HG03175 (cell line): ENCODE measurements at regions not wholly inside any gene's neighbourhood (a gene's known extent, or its start where the extent isn't known, plus 50 kb on each side); places are given as distances from the start of the nearest gene placed in this dataset.

Experiments used
- ATAC-seq: cut with Tn5 transposase; IDR thresholded peaks from one replicate; pipeline ENCODE4 v1.9.1; 2021; ENCODE audit warnings: mild to moderate bottlenecking, moderate library complexity; ENCODE audit not compliant: unreplicated experiment

DNA sequence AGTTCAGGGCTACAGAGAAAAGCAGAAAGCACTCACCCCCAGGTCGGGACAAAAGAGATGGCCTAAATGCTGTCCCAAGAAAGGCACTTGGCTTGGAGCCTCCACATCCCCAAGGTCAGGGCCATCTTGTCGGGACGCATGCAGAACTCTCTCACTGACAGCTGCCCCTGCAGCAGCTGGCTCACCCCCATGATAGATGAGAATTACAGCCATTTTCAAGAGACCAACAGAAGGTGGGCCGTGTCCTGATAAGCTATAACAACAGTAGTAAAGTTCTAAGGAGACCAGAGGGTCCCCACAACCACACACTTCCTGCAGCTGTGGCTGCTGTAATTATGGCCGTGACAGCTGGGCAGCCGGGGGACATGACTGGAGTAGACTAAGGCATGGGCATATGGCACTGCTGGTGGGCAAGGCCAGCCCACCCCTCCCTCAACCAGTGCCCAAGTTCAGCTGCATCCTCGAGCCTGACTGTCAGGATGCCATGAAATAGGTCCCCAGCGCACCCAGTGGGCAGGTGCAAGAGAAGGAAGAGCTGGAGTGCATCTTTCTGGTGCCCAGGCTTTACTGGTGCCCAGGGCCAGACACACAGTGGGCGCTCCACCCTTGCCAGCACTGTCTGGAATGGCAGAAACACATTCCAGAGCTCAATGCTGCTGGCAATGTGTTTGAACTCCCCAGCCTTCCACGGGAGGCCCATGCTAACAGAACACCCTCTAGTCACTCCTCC is 436.7 kb upstream of the ZNF507 start:
- ATAC-seq = no peak

DNA sequence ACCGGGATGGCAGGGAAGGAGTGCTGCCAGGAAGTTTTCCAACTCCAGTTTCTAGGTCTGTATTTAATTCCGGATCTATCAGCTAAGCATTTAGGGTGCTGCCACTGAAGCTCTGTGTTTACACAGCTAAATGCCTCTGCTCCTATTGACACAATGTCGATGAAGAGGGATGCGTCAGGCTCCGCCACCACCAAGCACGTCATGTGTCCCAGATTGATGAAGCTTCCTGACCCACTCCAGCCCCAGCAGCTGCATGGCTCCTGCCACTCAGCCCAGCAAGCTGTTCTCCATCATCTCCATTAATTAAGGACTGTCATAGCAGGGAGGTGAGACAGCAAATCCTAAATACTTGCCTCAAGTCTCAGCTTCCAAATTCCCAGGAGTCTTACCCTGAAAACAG is 435.2 kb upstream of the ZNF507 start:
- no peak for ATAC-seq

DNA sequence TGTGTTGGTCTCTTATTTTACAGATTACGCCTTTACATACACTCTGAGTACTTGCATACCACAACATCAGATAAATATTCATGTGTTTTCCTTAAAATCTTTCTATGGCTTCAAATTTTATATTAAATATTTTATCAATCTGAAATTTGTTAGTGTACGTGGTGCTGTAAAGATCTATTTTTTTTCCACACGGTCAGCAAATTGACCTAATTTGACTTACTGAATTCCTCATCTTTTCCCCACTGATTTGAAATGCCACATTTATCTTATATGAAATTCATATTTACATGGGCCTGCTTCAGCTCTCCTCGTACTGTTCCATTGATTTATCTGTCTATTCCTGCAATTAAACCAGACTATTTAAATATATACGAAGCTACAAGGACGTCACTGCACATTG is 433.8 kb upstream of the ZNF507 start:
- no peak for ATAC-seq

DNA sequence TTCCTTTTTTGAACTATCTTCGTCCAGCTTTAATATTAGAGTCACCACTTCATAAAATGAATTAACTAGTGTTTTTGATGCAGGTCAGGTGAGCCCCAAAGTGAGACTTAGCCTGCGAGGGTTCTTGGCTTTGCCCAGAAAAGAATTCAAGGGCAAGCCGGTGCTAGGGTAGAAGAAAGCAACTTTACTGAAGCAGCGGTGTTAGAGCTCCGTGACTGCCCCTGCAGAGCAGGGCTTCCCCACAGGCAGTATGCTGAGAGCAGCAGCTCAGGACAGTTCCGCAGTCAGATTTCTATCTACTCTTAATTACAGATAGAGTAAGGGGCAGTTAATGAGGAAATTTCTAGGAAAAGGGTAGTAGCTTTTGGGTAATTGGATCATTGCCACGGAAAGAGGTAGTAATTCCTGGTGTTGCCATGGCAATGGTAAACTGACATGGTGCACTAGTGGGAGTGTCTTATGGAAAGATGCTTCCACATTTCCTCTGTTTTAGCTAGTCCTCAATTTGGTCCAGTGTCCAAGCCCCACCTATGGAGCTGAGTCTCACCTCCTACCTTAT is 432.2 kb upstream of the ZNF507 start:
- no peak for ATAC-seq

DNA sequence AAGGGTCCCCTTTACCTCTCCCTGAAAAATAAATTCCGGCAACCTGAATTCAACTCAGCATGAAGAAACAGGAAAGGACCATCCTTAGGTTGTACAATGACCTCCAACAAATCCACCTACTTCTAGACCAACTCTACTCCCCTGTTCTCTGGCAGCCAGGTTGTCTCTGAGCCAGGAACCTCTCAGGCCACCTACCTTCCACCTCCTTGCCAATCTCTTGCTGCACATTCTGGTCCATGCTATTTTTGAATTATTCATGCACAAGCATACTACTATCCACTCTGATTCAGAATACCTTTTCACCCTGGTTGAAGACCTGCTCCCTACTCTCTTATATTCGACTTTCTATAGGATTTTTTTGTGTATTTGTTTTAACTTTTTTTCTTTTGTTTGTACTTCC is 415.0 kb upstream of the ZNF507 start:
- no peak for ATAC-seq

DNA sequence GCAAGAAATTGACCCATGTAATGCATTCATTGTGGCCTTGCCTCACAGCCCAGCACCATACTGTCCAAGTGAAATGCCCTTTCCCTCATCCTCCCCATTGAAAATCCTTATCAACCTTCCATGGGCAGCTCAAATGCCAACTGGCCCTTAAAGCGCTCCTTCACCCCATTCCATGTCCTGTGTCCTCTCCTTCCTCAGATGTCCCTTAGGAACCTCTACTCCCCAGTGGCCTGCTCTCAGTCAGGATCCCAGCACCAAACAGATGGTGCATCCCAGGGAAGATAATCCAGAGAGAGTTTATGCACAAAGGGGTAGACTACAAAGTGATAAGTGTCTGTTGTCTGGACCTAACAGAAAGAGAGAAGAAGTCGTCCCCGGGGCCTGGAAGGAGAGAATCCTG is 407.4 kb upstream of the ZNF507 start:
- ATAC-seq = no peak

DNA sequence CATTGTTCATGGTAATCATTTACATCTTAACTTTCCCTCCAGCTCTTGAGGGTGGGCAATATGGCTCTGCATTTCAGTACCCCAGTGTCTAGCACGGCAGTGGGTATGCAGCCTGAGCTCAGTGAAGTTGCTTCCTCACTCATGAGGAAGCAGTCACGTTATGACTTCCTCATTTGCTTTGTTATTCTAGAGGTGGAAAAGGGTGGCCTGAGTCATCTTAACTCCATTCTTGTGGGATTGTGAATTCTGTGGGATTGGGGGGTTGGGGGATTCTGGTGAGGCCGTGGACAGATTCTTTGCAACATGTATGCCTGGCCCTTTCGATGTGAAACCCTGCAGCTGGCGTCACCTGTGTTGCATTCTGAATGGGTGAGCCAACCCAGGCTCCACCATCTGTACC is 406.7 kb upstream of the ZNF507 start:
- no peak for ATAC-seq

DNA sequence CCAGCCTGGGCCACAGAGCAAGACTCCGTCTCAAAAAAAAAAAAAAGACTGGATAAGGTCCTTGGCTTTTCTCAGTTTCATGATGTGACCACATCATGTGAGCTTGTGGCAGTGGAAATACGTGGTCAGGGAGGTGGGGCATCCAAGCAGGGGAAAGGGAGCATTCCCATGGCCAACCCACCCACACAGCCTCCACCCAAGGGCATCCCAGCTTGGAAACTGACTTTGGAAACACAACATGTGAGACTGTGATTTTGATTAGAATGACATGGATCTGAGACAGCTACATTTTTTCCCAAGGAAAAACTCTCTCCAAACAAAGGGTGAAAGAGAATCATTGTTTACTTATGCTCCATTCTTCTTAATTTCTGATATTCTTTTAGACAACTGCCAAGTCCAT is 405.0 kb upstream of the ZNF507 start:
- ATAC-seq = no peak

DNA sequence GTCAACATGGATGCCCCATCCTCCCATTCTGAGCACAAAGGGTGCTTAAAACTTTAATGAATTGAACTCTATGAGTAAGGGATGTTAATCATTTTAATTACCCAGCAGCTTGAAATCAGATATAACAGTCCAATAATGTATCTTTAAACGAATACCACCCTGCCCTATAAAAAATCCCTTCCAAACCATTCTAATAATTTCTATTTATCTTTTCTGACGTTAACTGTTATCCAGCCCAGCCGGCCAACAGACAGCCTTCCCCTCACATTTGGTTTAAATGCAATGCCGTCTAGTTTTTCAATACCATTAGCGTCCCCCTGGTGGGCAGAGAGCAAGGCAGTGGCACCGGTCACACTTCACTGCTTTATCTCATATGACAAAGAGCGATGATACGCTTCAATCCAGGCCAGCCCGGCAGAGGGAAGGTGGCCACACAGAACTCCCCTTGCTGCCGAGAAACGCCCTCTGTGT is 402.2 kb upstream of the ZNF507 start:
- ATAC-seq = no peak

DNA sequence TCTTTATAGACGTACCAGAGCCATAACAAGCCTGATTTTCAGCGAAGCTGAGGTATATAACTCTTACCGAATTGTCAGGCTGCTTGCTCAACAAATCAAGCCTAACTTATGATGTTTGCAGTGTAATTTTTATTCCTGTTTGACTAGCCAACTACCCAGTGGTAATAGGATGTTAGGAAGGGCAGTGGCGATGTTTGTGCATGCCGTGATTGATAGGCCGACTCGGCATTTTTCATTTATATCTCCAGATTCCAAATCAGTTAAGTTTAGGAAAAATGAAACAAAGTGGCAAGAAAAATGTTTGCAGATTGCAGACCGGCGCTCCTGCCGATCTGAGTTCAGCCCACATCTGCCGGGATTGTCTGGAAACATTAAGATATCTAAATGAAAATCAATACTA is 401.6 kb upstream of the ZNF507 start:
- no peak for ATAC-seq

DNA sequence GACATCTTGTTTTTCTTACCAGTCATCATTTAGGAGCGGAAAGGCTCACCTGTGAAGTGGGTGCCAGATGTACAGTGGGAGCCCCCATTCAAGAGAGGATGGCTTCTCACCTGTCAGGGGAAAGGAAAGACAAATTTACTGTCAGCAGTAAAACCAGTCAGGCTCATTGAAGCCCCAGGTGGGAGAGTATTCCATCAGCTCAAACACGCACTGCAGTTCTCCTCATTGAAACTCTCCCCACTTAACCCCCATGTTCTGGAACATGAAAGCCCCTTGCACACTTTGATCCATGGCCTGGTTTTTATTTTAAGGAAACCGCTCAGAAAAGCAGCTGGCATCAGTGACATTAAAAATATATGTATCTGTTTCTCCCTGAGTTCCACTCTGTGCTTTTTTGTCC is 401.1 kb upstream of the ZNF507 start:
- ATAC-seq = no peak

DNA sequence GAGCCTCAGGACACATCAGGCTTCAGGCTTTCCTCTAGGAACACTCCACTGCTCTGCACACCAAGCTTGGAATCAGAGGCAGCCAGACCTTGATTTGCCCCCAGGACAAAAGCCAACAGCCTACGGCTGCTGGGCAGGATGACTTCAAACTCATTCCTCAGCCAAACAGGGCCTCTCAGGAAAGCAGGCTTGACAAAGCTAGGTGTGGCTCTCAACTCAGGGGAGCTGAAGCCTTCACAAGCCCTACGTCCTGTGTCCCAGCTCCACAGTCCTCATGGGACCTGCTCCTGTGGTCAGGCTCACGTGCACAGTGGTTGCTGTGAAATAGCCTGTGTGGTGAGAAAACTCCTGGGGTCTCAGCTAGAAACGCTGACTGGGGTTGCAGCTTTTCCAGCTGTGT is 398.9 kb upstream of the ZNF507 start:
- no peak for ATAC-seq

DNA sequence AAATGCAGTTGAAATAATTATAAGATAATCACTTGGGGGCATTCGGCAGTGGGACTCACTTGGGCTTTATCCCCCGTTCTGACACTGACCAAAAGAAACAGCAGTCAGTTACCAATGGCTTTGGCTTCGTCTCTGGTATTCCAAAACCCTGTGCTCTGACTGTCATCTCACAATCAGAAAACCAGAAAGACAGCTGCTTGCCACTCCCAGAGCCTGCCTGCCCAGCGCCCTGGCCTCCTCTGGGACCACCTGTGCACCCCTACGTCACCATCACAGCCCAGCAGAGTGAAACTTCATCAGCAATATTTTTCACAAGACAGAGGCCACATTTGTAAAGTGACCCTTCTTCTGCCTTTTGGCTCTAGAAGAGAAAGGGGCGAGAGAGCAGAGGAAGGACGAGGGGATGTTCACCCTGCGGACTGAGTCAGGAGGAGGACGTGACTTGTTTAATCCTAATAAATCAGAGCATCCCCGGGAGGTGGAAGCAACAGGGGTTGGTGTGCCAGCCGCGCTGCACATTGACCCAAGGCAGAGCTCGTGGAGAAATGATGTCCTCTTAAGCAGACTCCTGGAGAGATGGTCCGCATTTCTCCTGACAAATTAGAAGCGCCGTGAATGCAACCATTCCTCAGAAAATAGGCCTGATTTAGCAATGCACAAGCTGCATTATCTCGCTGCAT is 397.8 kb upstream of the ZNF507 start:
- no peak for ATAC-seq

DNA sequence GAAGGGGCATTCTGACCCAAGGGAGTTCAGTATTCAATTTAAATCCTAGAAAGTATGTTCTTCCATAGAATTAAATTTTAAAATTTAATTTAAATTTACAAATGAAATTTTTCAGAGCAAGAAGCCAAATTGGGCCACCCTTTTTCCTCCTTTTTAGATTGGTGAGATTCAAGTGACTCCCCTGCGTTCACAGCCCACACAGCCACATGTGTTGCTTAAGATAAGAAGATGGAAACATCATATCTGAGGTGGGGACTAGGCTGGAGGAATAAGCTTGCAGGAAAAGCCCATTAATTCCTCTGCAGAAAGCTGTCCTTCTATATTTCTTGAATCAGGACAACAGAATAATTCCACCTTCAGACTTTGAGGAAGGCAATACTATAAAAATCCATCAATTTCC is 392.7 kb upstream of the ZNF507 start:
- ATAC-seq = no peak

DNA sequence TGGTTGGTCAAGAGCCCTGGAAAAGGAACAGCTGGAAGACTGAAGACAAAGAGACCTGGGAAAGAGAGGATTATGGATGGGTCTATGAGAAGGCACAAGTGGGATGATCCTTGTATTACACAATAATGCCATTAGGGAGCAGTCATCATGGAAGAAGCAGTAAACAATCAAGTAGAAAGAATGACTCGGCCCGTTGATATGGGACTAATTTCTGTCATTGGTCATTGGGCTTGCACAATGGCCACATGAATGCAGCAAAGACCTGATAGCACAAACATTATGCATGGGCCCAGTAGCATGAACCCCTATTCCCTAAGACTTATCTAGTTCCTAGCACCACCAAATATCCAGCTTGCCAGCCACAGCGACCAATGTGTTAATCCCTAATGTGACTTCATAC is 390.3 kb upstream of the ZNF507 start:
- ATAC-seq = no peak

DNA sequence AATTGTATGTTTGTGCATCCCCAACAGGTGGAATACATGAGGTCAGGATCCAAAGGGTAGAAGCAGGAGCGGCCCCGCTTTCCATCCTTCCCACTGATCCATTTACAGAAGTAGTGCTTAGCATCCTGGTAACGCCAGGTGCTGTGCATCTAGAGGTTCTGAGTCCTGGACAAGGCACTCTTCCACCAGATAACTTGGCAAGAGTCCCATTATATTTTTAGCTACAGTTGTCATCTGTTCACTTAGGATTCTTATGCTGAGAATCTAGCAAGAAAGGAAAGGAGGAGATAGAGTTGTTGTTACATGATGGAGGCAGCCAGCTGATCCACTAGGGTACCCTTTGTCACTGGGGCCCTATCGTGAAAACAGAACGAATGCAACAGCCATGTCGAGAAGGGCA is 389.5 kb upstream of the ZNF507 start:
- ATAC-seq = no peak

DNA sequence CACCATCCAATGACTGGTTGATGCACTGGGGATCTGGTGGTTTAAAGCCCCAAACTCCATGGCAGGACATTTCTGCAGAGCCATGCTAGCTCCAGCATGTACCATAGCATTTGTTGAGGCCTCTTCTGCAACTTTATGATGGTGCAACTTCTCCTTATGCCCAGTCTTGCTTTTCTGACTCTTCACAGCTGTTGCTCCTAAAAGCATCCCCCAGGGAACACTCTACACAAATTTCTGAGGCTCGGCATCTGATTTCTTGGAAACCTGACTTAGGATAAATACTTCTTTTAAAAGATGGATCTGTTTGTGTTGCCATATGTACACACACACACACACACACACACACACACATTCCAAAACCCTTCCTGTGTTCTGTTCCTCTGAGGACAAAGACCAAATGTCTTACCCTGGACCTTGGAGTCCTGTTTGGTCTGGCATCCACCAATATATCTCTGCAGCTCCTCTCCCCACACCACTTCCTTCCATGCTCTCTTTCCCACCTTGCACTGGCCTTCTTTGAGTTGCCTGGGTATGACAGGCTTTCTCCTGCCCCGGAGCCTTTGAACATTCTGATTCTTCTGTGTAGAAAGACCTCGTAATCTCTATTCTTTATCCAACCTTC is 388.5 kb upstream of the ZNF507 start:
- ATAC-seq = no peak

DNA sequence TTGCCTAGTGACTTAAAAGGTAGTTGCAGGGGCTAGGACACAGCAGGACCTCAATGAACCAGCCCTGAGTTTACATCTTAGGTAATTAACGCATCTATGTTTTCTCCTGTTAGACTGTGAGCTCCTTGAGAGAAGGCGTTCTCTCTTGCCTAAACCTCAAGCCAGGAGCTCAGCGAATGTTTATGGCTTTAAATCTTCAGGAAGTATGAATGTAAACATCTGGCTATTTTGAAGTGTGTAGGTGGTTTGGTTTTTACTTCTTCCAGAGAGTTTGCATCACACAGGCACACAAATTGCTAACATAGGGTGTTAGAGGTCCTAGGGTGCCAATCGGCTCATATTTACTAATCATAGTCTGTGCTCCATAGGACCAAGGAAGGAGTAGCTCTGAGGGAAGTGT is 387.7 kb upstream of the ZNF507 start:
- ATAC-seq = no peak

DNA sequence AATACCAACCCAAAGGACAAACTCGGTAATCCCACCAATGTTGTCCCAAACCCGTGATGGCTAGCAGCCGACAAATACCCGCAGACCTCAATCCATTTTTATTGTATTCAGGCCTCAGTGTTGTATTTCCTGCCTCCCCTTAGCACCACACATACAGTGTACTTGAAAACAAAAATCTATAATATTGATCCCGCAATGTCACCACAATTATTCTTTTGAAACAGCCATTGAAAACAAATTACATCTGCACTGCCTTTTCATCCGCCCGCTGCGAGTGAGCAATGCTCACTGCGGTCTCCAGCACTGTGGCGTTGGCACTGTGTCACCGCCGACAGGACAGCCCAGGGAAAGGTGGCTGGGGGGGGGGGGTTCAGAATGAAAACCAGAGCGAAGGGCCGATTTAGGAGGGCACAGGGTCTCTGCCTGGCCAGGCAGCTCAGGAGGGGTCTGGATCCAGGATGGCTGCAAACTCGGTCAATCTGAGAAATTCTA is 385.8 kb upstream of the ZNF507 start:
- ATAC-seq = no peak

DNA sequence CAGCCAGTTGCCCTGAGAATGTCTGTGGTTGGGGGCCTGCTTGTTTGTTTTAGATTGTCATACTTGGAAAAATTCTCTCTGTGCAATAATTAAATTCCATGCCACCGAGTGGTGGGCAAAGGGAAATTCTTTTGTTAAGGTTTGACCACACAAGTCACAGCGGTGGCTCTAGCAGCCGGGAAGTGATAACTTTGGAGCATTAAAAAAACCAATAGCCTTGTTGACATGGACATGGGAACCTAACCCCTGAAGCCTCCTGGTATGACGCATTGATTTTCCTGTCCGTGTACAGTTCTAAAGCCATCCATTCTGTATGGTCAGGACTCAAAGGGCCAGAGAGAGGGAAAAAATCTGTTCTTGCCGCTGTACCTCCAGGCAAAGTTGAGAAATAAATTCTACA is 384.9 kb upstream of the ZNF507 start:
- ATAC-seq = no peak

DNA sequence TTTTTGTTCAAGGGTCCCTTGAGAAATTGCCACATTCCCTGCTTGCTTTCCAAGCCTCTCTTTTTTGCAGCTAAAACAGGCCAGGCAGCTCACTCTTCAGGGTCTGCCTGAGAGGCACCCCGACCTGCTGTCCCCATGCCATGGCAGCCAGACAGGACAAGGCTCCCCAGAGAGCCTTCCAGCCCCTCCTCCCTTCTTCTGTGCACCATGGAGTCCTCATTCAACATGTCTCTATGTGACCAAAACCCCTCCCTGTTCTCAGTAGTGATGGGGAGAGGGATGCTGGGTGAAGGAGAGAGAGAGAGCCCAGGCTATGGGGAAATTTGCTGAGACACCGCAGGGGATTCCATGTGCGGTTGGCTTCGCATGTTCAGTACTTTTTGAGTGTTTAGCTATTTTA is 384.2 kb upstream of the ZNF507 start:
- ATAC-seq = no peak

DNA sequence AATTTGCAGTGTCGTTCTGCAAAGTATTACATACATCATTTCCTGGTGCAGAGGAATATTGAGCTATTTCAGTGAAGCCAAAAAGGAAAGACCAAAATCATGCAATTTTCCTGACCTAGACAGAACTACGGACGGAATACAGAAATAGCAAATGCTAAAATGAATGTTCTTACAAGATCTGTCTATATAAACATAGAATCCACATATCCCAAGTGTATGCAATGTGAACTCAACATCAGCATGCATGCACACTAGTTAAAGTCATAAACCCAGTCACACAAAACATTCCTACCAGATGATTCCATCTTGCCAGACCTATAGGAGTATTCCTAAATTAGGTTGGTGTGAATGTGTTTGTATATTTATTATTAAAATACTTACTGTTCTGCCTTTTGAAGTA is 383.7 kb upstream of the ZNF507 start:
- no peak for ATAC-seq
